ENCODE measurements at regions not wholly inside any gene's neighbourhood (a gene's known extent, or its start where the extent isn't known, plus 50 kb on each side); places are given as distances from the start of the nearest gene placed in this dataset.

- no peaks in the 10 kb centered on the region for H3K4me1 ChIP-seq
- no peaks in the 10 kb centered on the region for H3K27me3 ChIP-seq
- no peak overlapping the region for H3K27ac ChIP-seq
- no peak overlapping the region for H3K4me3 ChIP-seq
- no peak for DNase-seq (ENCODE audit: low spot score)
- no peaks in the 10 kb centered on the region for H3K36me3 ChIP-seq
- H3K9me3 ChIP-seq: no peaks in the 10 kb centered on the region
- no peak for TF ChIP-seq CTCF (IDR thresholded peaks at IDR 0.05)
Observed at GRCh38 chr1:199305053-199305452, 666.2 kb downstream of the PTPRC start.

- DNase-seq (ENCODE audit: low spot score): no peak
- Histone ChIP-seq H3K27ac (no peak overlapping the region), H3K9me3 (no peaks in the 10 kb centered on the region), H3K4me1 (no peaks in the 10 kb centered on the region), H3K27me3 (no peaks in the 10 kb centered on the region), H3K4me3 (no peak overlapping the region), H3K36me3 (no peaks in the 10 kb centered on the region)
- TF ChIP-seq CTCF (IDR thresholded peaks at IDR 0.05): no peak
Observed at GRCh38 chr1:199307496-199308264, 668.8 kb downstream of the PTPRC start.

DNA sequence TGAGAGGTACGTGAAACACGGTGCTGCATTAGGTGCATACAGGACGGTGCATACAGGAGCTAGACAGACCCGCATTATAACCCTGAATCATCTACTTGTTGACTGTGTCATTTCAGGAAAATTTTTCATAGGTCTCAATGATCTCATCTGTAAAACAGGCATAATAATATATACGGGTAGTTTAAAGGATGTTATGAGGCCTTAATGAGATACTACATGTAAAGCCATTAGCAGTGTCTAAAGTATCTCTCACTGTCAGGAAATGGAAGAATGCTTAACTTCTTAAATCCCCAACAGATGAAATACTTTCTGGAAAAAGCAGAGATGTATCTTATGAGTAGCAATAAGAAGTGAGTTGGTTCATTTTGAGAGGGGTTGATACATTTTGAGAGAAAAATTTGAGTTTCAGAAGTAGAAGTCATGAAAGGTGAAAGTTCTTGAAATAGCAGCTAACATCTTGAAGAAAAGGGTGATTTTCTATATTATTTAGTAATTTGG lies 669.6 kb downstream of the PTPRC start:
- Histone ChIP-seq H3K4me3 (no peak overlapping the region), H3K9me3 (no peaks in the 10 kb centered on the region), H3K4me1 (no peaks in the 10 kb centered on the region), H3K27ac (no peak overlapping the region), H3K27me3 (no peaks in the 10 kb centered on the region), H3K36me3 (no peaks in the 10 kb centered on the region)
- no peak for DNase-seq (ENCODE audit: low spot score)
- TF ChIP-seq CTCF (IDR thresholded peaks at IDR 0.05): no peak

- H3K27ac ChIP-seq: no peak overlapping the region
- no peak for TF ChIP-seq CTCF (IDR thresholded peaks at IDR 0.05)
- H3K4me1 ChIP-seq: no peaks in the 10 kb centered on the region
- DNase-seq (ENCODE audit: low spot score): no peak
- no peaks in the 10 kb centered on the region for H3K36me3 ChIP-seq
- H3K27me3 ChIP-seq: no peaks in the 10 kb centered on the region
- H3K4me3 ChIP-seq: no peak overlapping the region
- no peaks in the 10 kb centered on the region for H3K9me3 ChIP-seq
Observed at GRCh38 chr1:199310708-199311107, 671.9 kb downstream of the PTPRC start.

- H3K27me3 ChIP-seq: no peaks in the 10 kb centered on the region
- no peaks in the 10 kb centered on the region for H3K36me3 ChIP-seq
- H3K9me3 ChIP-seq: no peaks in the 10 kb centered on the region
- no peaks in the 10 kb centered on the region for H3K4me1 ChIP-seq
- H3K4me3 ChIP-seq: no peak overlapping the region
- no peak for TF ChIP-seq CTCF (IDR thresholded peaks at IDR 0.05)
- no peak overlapping the region for H3K27ac ChIP-seq
- no peak for DNase-seq (ENCODE audit: low spot score)
Observed at GRCh38 chr1:199311478-199312262, 672.8 kb downstream of the PTPRC start.

Data from right atrium auricular region (tissue), 2 donors.